ENCODE measurements at regions not wholly inside any gene's neighbourhood (a gene's known extent, or its start where the extent isn't known, plus 50 kb on each side); places are given as distances from the start of the nearest gene placed in this dataset.

DNA sequence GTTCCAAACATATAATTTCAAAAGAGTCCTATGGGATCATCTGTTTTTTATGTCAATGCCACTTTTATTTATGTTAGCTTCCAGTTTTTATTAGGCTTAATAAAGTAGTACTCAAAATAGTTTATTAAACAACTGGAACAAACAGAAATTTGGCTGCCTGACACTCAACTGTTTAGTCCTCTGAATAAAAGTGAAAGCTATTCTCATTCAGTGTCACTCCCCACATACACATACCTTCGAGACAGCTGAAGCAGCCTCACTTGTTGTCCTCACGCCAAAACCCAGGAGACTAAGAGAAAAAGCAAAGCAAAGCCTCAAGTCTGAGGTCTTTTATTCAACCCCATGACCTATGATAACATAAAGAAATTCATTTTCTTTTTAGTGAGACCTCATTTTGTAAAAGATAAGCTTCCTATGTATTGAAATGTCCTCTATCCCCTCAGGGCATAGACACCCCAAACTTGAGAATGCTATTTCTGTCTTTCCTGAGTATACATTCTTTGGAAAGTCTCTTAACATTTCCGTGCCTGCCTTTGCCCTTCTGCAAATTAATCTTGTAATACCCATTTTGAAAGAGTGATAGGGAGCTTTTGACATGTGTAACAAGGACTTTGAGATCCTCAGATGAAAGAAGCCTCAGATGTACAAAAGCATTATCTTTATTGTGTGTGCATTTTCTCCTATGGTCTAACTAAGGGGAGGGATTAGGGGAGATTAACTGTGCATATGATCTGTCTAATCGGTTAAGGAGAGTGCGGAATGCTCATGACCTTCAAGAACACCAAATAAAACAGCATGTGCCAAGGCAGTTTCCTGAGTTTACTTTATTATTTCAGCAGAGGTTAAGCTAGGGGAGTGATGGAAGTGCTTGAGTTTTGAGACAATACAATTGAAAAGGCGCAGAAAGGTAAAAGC is 1523.7 kb upstream of the PIK3C3 start:
- Histone ChIP-seq H4K20me1 (ENCODE audit: low read depth) (no peaks in the 10 kb centered on the region), H2AFZ (replicated peaks) (no peak overlapping the region), H3K27me3 (no peaks in the 10 kb centered on the region), H3K4me2 (no peak overlapping the region), H3F3A (ENCODE audit: low read depth) (no peaks in the 10 kb centered on the region), H3K9me3 (ENCODE audit: low read depth) (no peaks in the 10 kb centered on the region), H3K4me3 (no peak overlapping the region), H3K79me2 (ENCODE audit: low read depth) (no peaks in the 10 kb centered on the region), H3K27ac (no peak overlapping the region), H3K36me3 (no peaks in the 10 kb centered on the region), H3K4me1 (no peaks in the 10 kb centered on the region), H3K9ac (no peak overlapping the region)
- Mint-ChIP-seq H3K27me3 (ENCODE audit: insufficient read depth, low read depth) (peaks cover 3% of the 10 kb centered on the region), H3K9me3 (no peaks in the 10 kb centered on the region), H3K4me3 (no peak overlapping the region), H3K4me1 (peaks cover 16% of the 10 kb centered on the region), H3K27ac (no peak overlapping the region), H3K36me3 (no peaks in the 10 kb centered on the region)
- no peak for DNase-seq (ENCODE audit: low spot score)
- TF ChIP-seq EZH2phosphoT487 (IDR thresholded peaks at IDR 0.05), result no peak
- TF ChIP-seq EZH2 (IDR thresholded peaks at IDR 0.05), result no peak
- TF ChIP-seq, protein P1, sequence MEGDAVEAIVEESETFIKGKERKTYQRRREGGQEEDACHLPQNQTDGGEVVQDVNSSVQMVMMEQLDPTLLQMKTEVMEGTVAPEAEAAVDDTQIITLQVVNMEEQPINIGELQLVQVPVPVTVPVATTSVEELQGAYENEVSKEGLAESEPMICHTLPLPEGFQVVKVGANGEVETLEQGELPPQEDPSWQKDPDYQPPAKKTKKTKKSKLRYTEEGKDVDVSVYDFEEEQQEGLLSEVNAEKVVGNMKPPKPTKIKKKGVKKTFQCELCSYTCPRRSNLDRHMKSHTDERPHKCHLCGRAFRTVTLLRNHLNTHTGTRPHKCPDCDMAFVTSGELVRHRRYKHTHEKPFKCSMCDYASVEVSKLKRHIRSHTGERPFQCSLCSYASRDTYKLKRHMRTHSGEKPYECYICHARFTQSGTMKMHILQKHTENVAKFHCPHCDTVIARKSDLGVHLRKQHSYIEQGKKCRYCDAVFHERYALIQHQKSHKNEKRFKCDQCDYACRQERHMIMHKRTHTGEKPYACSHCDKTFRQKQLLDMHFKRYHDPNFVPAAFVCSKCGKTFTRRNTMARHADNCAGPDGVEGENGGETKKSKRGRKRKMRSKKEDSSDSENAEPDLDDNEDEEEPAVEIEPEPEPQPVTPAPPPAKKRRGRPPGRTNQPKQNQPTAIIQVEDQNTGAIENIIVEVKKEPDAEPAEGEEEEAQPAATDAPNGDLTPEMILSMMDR (IDR thresholded peaks at IDR 0.05), result no peak

DNA sequence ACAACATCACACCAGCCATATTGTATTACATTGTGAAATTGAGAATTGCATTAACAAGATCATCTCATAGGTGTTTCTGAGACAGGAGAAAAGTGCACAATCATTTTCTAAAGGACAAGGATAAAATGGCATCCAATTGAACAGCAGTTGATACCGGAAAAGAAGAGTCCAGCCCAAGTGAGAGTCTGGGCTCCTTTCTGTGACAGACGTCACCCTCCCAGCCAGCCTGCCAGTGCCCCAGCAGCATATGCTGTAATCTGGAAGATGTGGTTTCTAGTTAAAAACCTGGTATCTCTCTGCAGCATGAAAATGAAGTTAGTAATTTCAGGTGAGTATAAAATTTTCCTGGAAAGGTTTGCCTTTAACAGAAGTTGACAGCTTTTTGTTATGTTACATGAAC is 1531.7 kb upstream of the PIK3C3 start:
- H3K36me3 Mint-ChIP-seq, result no peaks in the 10 kb centered on the region
- TF ChIP-seq EZH2phosphoT487 (IDR thresholded peaks at IDR 0.05), result no peak
- DNase-seq (ENCODE audit: low spot score), result no peak
- H3K4me3 Mint-ChIP-seq, result no peak overlapping the region
- Histone ChIP-seq H3K4me3 (no peak overlapping the region), H3K27me3 (no peaks in the 10 kb centered on the region), H4K20me1 (ENCODE audit: low read depth) (no peaks in the 10 kb centered on the region), H3K27ac (no peak overlapping the region), H3K4me1 (no peaks in the 10 kb centered on the region), H3K9ac (no peak overlapping the region), H3K4me2 (no peak overlapping the region), H3K79me2 (ENCODE audit: low read depth) (no peaks in the 10 kb centered on the region), H2AFZ (replicated peaks) (no peak overlapping the region), H3F3A (ENCODE audit: low read depth) (no peaks in the 10 kb centered on the region), H3K36me3 (no peaks in the 10 kb centered on the region), H3K9me3 (ENCODE audit: low read depth) (no peaks in the 10 kb centered on the region)
- H3K9me3 Mint-ChIP-seq, result no peaks in the 10 kb centered on the region
- H3K27me3 Mint-ChIP-seq (ENCODE audit: insufficient read depth, low read depth), result peaks cover 3% of the 10 kb centered on the region
- H3K4me1 Mint-ChIP-seq, result peaks cover 3% of the 10 kb centered on the region
- no peak overlapping the region for H3K27ac Mint-ChIP-seq

DNA sequence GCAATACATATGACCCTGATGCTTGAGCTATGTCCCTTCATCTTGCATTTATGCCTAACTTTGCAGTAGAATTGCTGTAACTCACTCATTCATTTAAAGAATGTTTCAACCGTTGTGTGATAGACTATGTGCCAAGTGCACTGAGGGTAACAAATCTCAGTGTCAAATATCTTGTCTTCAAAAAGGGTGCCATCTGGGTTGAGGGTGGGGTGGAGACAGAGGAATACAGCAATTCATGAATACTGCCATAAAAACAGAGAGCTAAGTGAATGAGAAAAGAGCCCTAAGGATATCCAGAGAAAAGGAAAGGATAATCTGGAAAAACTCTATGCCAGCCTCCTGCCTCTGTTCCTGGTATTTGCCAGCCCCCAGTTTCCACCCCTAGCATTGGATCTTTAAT is 1534.4 kb upstream of the PIK3C3 start:
- Mint-ChIP-seq H3K4me3 (no peak overlapping the region), H3K9me3 (no peaks in the 10 kb centered on the region), H3K27ac (no peak overlapping the region), H3K27me3 (ENCODE audit: insufficient read depth, low read depth) (peaks cover 3% of the 10 kb centered on the region), H3K4me1 (no peaks in the 10 kb centered on the region), H3K36me3 (no peaks in the 10 kb centered on the region)
- Histone ChIP-seq H3K27me3 (no peaks in the 10 kb centered on the region), H3K4me1 (no peaks in the 10 kb centered on the region), H3K4me3 (no peak overlapping the region), H4K20me1 (ENCODE audit: low read depth) (no peaks in the 10 kb centered on the region), H2AFZ (replicated peaks) (no peak overlapping the region), H3K27ac (no peak overlapping the region), H3K9ac (no peak overlapping the region), H3K9me3 (ENCODE audit: low read depth) (no peaks in the 10 kb centered on the region), H3K36me3 (no peaks in the 10 kb centered on the region), H3K4me2 (no peak overlapping the region), H3F3A (ENCODE audit: low read depth) (no peaks in the 10 kb centered on the region), H3K79me2 (ENCODE audit: low read depth) (no peaks in the 10 kb centered on the region)
- no peak for DNase-seq (ENCODE audit: low spot score)
- no peak for TF ChIP-seq EZH2phosphoT487 (IDR thresholded peaks at IDR 0.05)
- TF ChIP-seq, protein P1 (IDR thresholded peaks at IDR 0.05), result no peak
- TF ChIP-seq EZH2 (IDR thresholded peaks at IDR 0.05), result no peak

DNA sequence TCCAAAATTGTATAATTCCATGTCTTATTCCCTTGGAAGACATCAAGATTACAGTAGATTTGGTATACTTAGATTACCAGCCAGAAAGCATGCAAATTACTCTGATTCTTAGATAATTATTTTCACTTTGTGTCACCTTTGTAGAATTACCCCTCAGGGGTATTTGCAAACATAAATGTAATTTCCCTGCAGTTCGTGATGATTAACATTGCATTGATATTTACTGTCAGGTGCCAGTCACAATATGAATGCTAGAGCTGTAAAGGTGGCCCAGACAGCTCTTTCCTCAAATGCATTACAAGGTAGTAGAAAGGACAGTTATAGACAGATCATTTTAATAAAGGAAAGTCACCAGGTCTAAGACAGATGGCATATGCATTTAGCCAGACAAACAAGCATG is 1537.5 kb upstream of the PIK3C3 start:
- H3F3A ChIP-seq (ENCODE audit: low read depth), result no peaks in the 10 kb centered on the region

More for the DNA sequence above, 1537.5 kb upstream of the PIK3C3 start:
- Mint-ChIP-seq H3K4me1 (peaks cover 27% of the 10 kb centered on the region), H3K4me3 (no peak overlapping the region), H3K27me3 (ENCODE audit: insufficient read depth, low read depth) (peaks cover 3% of the 10 kb centered on the region), H3K9me3 (no peaks in the 10 kb centered on the region), H3K36me3 (no peaks in the 10 kb centered on the region), H3K27ac (peak overlapping the region; percentile 50)
- Histone ChIP-seq H2AFZ (replicated peaks) (no peak overlapping the region), H3K36me3 (no peaks in the 10 kb centered on the region), H3K4me3 (no peak overlapping the region), H3K4me2 (no peak overlapping the region), H3K9me3 (ENCODE audit: low read depth) (no peaks in the 10 kb centered on the region), H3K27ac (no peak overlapping the region), H3K79me2 (ENCODE audit: low read depth) (no peaks in the 10 kb centered on the region), H3K27me3 (no peaks in the 10 kb centered on the region), H4K20me1 (ENCODE audit: low read depth) (no peaks in the 10 kb centered on the region), H3K4me1 (no peaks in the 10 kb centered on the region), H3K9ac (no peak overlapping the region)
- no peak for DNase-seq (ENCODE audit: low spot score)
- TF ChIP-seq, protein P1 (IDR thresholded peaks at IDR 0.05), result no peak
- TF ChIP-seq EZH2 (IDR thresholded peaks at IDR 0.05) (no peak), EZH2phosphoT487 (IDR thresholded peaks at IDR 0.05) (no peak)
